GM23338 (cell line): ENCODE measurements at regions not wholly inside any gene's neighbourhood (a gene's known extent, or its start where the extent isn't known, plus 50 kb on each side); places are given as distances from the start of the nearest gene placed in this dataset.

Experiments used
- ATAC-seq: fragments of 200-7000 bp; cut with Tn5 transposase; 3 replicates; pipeline ENCODE4 v1.9.1; 2020
- DNase-seq: peaks from one replicate; pipeline ENCODE4 v3.0.0-alpha.2; 2015; ENCODE audit warnings: low spot score
- H2AFZ ChIP-seq: fragments of 200-600 bp; sonication (generic); 2 replicates; pipeline ENCODE4 v1.8.0; 2016; ENCODE audit warnings: antibody characterized with exemption, mild to moderate bottlenecking, moderate library complexity
- H3F3A ChIP-seq: fragments of 200-600 bp; sonication (generic); replicated peaks from 2 replicates; pipeline ENCODE4 v1.8.0; 2017; ENCODE audit warnings: antibody characterized with exemption, mixed run types, low read depth
- H3K27ac ChIP-seq: fragments of 200-600 bp; sonication (generic); 2 replicates; pipeline ENCODE4 v1.6.1; 2016; ENCODE audit warnings: low read depth
- H3K27me3 ChIP-seq: fragments of 200-600 bp; sonication (generic); 2 replicates; pipeline ENCODE4 v1.8.0; 2016; ENCODE audit warnings: mild to moderate bottlenecking, mixed run types, moderate library complexity; ENCODE audit not compliant: insufficient read depth
- H3K36me3 ChIP-seq: fragments of 200-600 bp; sonication (generic); 2 replicates; pipeline ENCODE4 v1.8.0; 2016; ENCODE audit warnings: mild to moderate bottlenecking; ENCODE audit not compliant: insufficient read depth
- H3K4me1 ChIP-seq: fragments of 200-600 bp; sonication (generic); 2 replicates; pipeline ENCODE4 v1.8.0; 2016; ENCODE audit warnings: mild to moderate bottlenecking, moderate library complexity; ENCODE audit not compliant: insufficient read depth
- H3K4me2 ChIP-seq: fragments of 200-600 bp; sonication (generic); 2 replicates; pipeline ENCODE4 v1.7.1; 2017; ENCODE audit warnings: mixed run types
- H3K4me3 ChIP-seq: fragments of 200-600 bp; sonication (generic); 2 replicates; pipeline ENCODE4 v1.6.1; 2016; ENCODE audit warnings: mixed run types
- H3K79me2 ChIP-seq: fragments of 200-600 bp; sonication (generic); replicated peaks from 2 replicates; pipeline ENCODE4 v1.8.0; 2017; ENCODE audit warnings: mild to moderate bottlenecking; ENCODE audit not compliant: insufficient read depth
- H3K9me2 ChIP-seq: fragments of 200-600 bp; sonication (generic); 2 replicates; pipeline ENCODE4 v1.8.0; 2017; ENCODE audit not compliant: insufficient read depth
- H4K20me1 ChIP-seq: fragments of 200-600 bp; sonication (generic); replicated peaks from 2 replicates; pipeline ENCODE4 v1.8.0; 2017; ENCODE audit warnings: mild to moderate bottlenecking; ENCODE audit not compliant: insufficient read depth
- H3K27ac Mint-ChIP-seq: 2 replicates; pipeline ENCODE4 v1.8.0; 2020; ENCODE audit warnings: inconsistent platforms, mild to moderate bottlenecking, moderate library complexity, mixed read lengths
- H3K27me3 Mint-ChIP-seq: 3 replicates; pipeline ENCODE4 v1.8.0; 2022; ENCODE audit warnings: low read depth, mild to moderate bottlenecking, moderate library complexity, mixed read lengths, inconsistent platforms; ENCODE audit not compliant: insufficient read depth, poor library complexity
- H3K36me3 Mint-ChIP-seq: 3 replicates; pipeline ENCODE4 v1.8.0; 2021; ENCODE audit warnings: low read depth, mild to moderate bottlenecking, inconsistent platforms, moderate library complexity, mixed read lengths
- H3K4me1 Mint-ChIP-seq: 3 replicates; pipeline ENCODE4 v1.8.0; 2020; ENCODE audit warnings: mild to moderate bottlenecking, inconsistent platforms, mixed read lengths
- H3K4me3 Mint-ChIP-seq: 3 replicates; pipeline ENCODE4 v1.8.0; 2021; ENCODE audit warnings: moderate library complexity, mild to moderate bottlenecking, inconsistent platforms, mixed read lengths
- H3K9me3 Mint-ChIP-seq: 3 replicates; pipeline ENCODE4 v1.8.0; 2020; ENCODE audit warnings: moderate library complexity, mild to moderate bottlenecking, inconsistent platforms, mixed read lengths
- CREB1 ChIP-seq: fragments of 250-450 bp; sonication (Bioruptor Pico); IDR thresholded peaks from 2 replicates; pipeline ENCODE4 v1.5.0; 2020; ENCODE audit warnings: low read depth, mild to moderate bottlenecking, moderate library complexity
- ETS1 ChIP-seq: IDR thresholded peaks from 2 replicates; pipeline ENCODE4 v1.6.1; 2016; ENCODE audit warnings: antibody characterized with exemption
- EZH2phosphoT487 ChIP-seq: fragments of 200-600 bp; sonication (generic); IDR thresholded peaks from one replicate; pipeline ENCODE4 v1.8.1; 2018; ENCODE audit warnings: antibody characterized with exemption; ENCODE audit not compliant: unreplicated experiment
- JUNB ChIP-seq: IDR thresholded peaks from one replicate; pipeline ENCODE4 v1.6.1; 2016; ENCODE audit warnings: antibody characterized with exemption; ENCODE audit not compliant: unreplicated experiment
- NANOG ChIP-seq: IDR thresholded peaks from 2 replicates; pipeline ENCODE4 v1.6.1; 2016; ENCODE audit warnings: antibody characterized with exemption, borderline replicate concordance
- POLR2AphosphoS5 ChIP-seq: IDR thresholded peaks from 2 replicates; pipeline ENCODE4 v1.6.1; 2016; ENCODE audit warnings: antibody characterized with exemption, low read depth
- REST ChIP-seq: IDR thresholded peaks from one replicate; pipeline ENCODE4 v1.6.1; 2018; ENCODE audit warnings: antibody characterized with exemption; ENCODE audit not compliant: unreplicated experiment
- STAT1 ChIP-seq: IDR thresholded peaks from one replicate; pipeline ENCODE4 v1.6.1; 2016; ENCODE audit warnings: antibody characterized with exemption; ENCODE audit not compliant: unreplicated experiment
- ZNF114 ChIP-seq: fragments of 250-450 bp; sonication (Bioruptor Pico); IDR thresholded peaks from 2 replicates; pipeline ENCODE4 v1.5.0; 2020; ENCODE audit warnings: mild to moderate bottlenecking, moderate library complexity
- ZNF331 ChIP-seq: fragments of 250-450 bp; sonication (Bioruptor Pico); IDR thresholded peaks from 2 replicates; pipeline ENCODE4 v1.5.0; 2020; ENCODE audit warnings: low read depth, mild to moderate bottlenecking, moderate library complexity
- TF ChIP-seq, protein P1 (sequence below), 2 experiments: fragments of 200-600 bp in 1 of 2; sonication (generic) in 1 of 2; conservative IDR thresholded peaks; 2 replicates each; pipeline versions ENCODE4 v1.5.1 to v1.6.1; 2016 to 2017; ENCODE audit warnings: antibody characterized with exemption in 2 of 2, low read depth in 2 of 2, mild to moderate bottlenecking in 2 of 2, moderate library complexity in 1 of 2

DNA sequence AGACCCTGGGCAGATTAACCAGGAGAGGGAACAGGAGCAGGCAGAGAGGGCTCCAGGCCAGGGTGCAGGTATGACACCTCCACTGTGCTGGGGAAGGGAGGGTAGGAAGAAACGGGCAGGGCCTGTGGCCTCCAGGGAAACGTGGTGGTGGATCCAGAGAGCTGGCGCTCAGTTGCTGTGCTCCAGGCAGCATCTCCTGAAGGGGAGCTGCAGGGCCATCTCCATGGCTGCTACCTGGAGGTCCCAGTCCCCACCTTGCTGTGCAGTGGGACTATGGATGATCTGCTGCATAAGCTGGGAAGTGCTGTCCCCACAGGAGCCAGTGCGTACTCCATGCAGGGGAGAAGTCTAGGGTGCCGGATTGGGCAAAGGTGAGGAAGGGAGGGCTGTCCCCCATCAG, 125.9 kb upstream of the RUNX3 start (continued):
- TF ChIP-seq REST, result no peak
- TF ChIP-seq CREB1, result no peak

DNA sequence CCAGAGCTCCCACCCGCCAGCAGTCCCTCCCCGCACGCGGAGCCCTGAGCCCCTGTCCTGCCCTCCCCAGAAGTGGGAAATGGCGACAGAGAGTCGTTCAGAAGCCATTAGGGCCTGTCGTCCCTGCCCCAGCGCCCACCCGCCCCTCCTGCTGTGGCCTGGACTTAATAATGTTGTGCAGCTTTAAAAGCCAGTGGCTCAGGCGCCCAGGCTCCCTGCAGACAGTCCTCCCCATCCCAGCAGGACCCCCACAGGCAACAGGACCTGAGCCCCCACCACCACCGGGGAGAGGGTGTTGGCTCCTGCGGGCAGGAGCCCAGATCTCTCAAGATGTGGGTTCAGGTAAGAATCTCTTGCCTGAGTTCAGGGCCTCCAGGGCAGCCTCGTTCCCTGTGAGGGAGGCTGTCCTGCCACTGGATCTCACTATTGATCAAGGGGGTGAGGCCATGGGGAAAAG, 125.3 kb upstream of the RUNX3 start:
- peak overlapping the region; percentile 90 for H2AFZ ChIP-seq
- no peaks in the 10 kb centered on the region for H3K36me3 ChIP-seq
- H3K9me2 ChIP-seq, result no peaks in the 10 kb centered on the region
- no peak for TF ChIP-seq EZH2phosphoT487
- TF ChIP-seq REST, result no peak
- TF ChIP-seq ETS1, result no peak
- no peak for TF ChIP-seq ZNF114 (CRISPR knock-in tag)
- no peak for TF ChIP-seq POLR2AphosphoS5
- no peak for TF ChIP-seq JUNB
- no peak for TF ChIP-seq CREB1
- TF ChIP-seq, protein P1, sequence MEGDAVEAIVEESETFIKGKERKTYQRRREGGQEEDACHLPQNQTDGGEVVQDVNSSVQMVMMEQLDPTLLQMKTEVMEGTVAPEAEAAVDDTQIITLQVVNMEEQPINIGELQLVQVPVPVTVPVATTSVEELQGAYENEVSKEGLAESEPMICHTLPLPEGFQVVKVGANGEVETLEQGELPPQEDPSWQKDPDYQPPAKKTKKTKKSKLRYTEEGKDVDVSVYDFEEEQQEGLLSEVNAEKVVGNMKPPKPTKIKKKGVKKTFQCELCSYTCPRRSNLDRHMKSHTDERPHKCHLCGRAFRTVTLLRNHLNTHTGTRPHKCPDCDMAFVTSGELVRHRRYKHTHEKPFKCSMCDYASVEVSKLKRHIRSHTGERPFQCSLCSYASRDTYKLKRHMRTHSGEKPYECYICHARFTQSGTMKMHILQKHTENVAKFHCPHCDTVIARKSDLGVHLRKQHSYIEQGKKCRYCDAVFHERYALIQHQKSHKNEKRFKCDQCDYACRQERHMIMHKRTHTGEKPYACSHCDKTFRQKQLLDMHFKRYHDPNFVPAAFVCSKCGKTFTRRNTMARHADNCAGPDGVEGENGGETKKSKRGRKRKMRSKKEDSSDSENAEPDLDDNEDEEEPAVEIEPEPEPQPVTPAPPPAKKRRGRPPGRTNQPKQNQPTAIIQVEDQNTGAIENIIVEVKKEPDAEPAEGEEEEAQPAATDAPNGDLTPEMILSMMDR (conservative IDR thresholded peaks at IDR 0.05; ENCODE audit: low read depth in 2 of 2), result no peak
- TF ChIP-seq ZNF331 (CRISPR knock-in tag), result no peak
- TF ChIP-seq STAT1, result no peak
- TF ChIP-seq NANOG, result no peak
- H3K4me3 Mint-ChIP-seq, result no peak overlapping the region; the same call in 2 of the 3 replicates
- H3K79me2 ChIP-seq, result no peaks in the 10 kb centered on the region
- no peaks in the 10 kb centered on the region for H4K20me1 ChIP-seq
- no peaks in the 10 kb centered on the region for H3K9me3 Mint-ChIP-seq
- DNase-seq (no peak), ATAC-seq (peak; percentile 47)
- H3K27me3 Mint-ChIP-seq, result peaks cover 13% of the 10 kb centered on the region
- H3K27ac ChIP-seq, result no peak overlapping the region
- no peak overlapping the region for H3K4me3 ChIP-seq
- H3F3A ChIP-seq, result no peaks in the 10 kb centered on the region
- no peaks in the 10 kb centered on the region for H3K36me3 Mint-ChIP-seq
- no peak overlapping the region for H3K27ac Mint-ChIP-seq
- H3K27me3 ChIP-seq, result no peaks in the 10 kb centered on the region
- H3K4me2 ChIP-seq, result no peak overlapping the region
- H3K4me1 ChIP-seq, result peaks cover 7% of the 10 kb centered on the region
- H3K4me1 Mint-ChIP-seq, result peaks cover 19% of the 10 kb centered on the region
